K562 (cell line): ENCODE measurements at regions not wholly inside any gene's neighbourhood (a gene's known extent, or its start where the extent isn't known, plus 50 kb on each side); places are given as distances from the start of the nearest gene placed in this dataset.

Experiments
- ATAC-seq: fragments of 200-7000 bp; cut with Tn5 transposase; 3 replicates; pipeline ENCODE4 v1.9.1; 2020; ENCODE audit warnings: moderate library complexity
- BruUV-seq: library from RNA; stranded (reverse); fragments of 400-500 nt; replicated peaks from 2 replicates; lab custom pipeline; 2021; lab: Mats Ljungman, UMichigan
- CTCF ChIA-PET: fragments of 300-600 bp; formaldehyde crosslinking; extraction: SDS; loops from one replicate; lab custom pipeline; 2021; ENCODE audit warnings: low intra/inter-chr PET ratio; lab: Yijun Ruan, JAX
- POLR2A ChIA-PET: fragments of 300-600, 350-650 bp; sonication (Branson Sonifier 250); formaldehyde crosslinking; extraction: SDS; loops from one replicate; lab custom pipeline; 2021; ENCODE audit warnings: antibody characterized with exemption, inconsistent platforms; lab: Yijun Ruan, JAX
- DNase-seq, 4 experiments: peaks; one replicate each; pipeline versions ENCODE4 v3.0.0 to v3.0.0-alpha.2; 2011 to 2018; ENCODE audit warnings: low spot score in 3 of 4, mixed read lengths in 3 of 4; ENCODE audit errors: extremely low read depth in 1 of 4
- FAIRE-seq: peaks from 2 replicates; lab custom pipeline; 2011; peaks lifted over from hg19 to GRCh38; lab: Jason Lieb, UNC
- H2AFZ ChIP-seq: 2 replicates; pipeline ENCODE4 v1.6.0; 2011; ENCODE audit warnings: low read depth, low read length, control low read depth, inconsistent platforms
- H3K27ac ChIP-seq: fragments of 200-600 bp; 3 replicates; pipeline ENCODE4 v1.8.0; 2011; ENCODE audit warnings: low read depth, mild to moderate bottlenecking, control low read depth, inconsistent platforms, low read length, moderate library complexity, mixed read lengths; ENCODE audit errors: extremely low read depth
- H3K27me3 ChIP-seq, 2 experiments: fragments of 300-600 bp in 1 of 2; 2 replicates in 1 of 2; 3 replicates in 1 of 2; pipeline versions ENCODE4 v1.6.0 to v1.8.0; 2011; ENCODE audit warnings: inconsistent platforms in 2 of 2, low read length in 2 of 2, mild to moderate bottlenecking in 1 of 2, mixed read lengths in 1 of 2, moderate library complexity in 1 of 2; ENCODE audit not compliant: control insufficient read depth in 2 of 2, insufficient read depth in 2 of 2
- H3K36me3 ChIP-seq: fragments of 300-600 bp; 3 replicates; pipeline ENCODE4 v1.8.0; 2011; ENCODE audit warnings: mild to moderate bottlenecking, low read length, inconsistent platforms; ENCODE audit not compliant: control insufficient read depth, insufficient read depth
- H3K4me1 ChIP-seq, 2 experiments: fragments of 200-600 bp in 1 of 2; replicated peaks in 1 of 2; 2 replicates in 1 of 2; 3 replicates in 1 of 2; pipeline versions ENCODE4 v1.5.1 to v1.8.0; 2011; ENCODE audit warnings: inconsistent platforms in 2 of 2, low read length in 2 of 2, mild to moderate bottlenecking in 1 of 2, mixed read lengths in 1 of 2, moderate library complexity in 1 of 2; ENCODE audit not compliant: control insufficient read depth in 2 of 2, insufficient read depth in 2 of 2
- H3K4me2 ChIP-seq: 2 replicates; pipeline ENCODE4 v1.6.1; 2011; ENCODE audit warnings: low read length, control low read depth, inconsistent platforms, mixed read lengths; ENCODE audit not compliant: insufficient read depth
- H3K4me3 ChIP-seq: fragments of 200-600 bp; sonication (generic), shearing (Covaris generic); 2 replicates; pipeline ENCODE4 v1.5.1; 2016; ENCODE audit warnings: control low read depth, inconsistent platforms
- H3K79me2 ChIP-seq: fragments of 200-600 bp; 3 replicates; pipeline ENCODE4 v1.8.0; 2011; ENCODE audit warnings: low read length, inconsistent platforms; ENCODE audit not compliant: control insufficient read depth, insufficient read depth
- H3K9ac ChIP-seq, 2 experiments: 2 replicates each; pipeline versions ENCODE4 v1.6.0 to v1.6.1; 2011; ENCODE audit warnings: low read depth in 2 of 2, low read length in 2 of 2, control low read depth in 1 of 2, inconsistent platforms in 1 of 2, mild to moderate bottlenecking in 1 of 2, mixed read lengths in 1 of 2; ENCODE audit not compliant: insufficient read depth in 1 of 2
- H3K9me1 ChIP-seq: one replicate; pipeline ENCODE4 v1.6.0; 2011; ENCODE audit warnings: inconsistent platforms, mild to moderate bottlenecking, low read length, moderate library complexity; ENCODE audit not compliant: control insufficient read depth, insufficient read depth
- H3K9me3 ChIP-seq: replicated peaks from 2 replicates; pipeline ENCODE4 v1.5.1; 2011; ENCODE audit warnings: low read depth, low read length, inconsistent platforms; ENCODE audit not compliant: control insufficient read depth, insufficient read depth
- H4K20me1 ChIP-seq: replicated peaks from 2 replicates; pipeline ENCODE4 v1.6.1; 2011; ENCODE audit warnings: low read length, inconsistent platforms, mixed read lengths; ENCODE audit not compliant: control insufficient read depth, insufficient read depth
- AFF1 ChIP-seq, 2 experiments: fragments of 450-650 bp; IDR thresholded peaks; 2 replicates each; pipeline ENCODE4 v1.6.1; 2018; ENCODE audit warnings: mild to moderate bottlenecking in 2 of 2, low read depth in 1 of 2; ENCODE audit not compliant: partially characterized antibody in 2 of 2
- DEAF1 ChIP-seq: fragments of 450-650 bp; formaldehyde crosslinking; IDR thresholded peaks from 2 replicates; pipeline ENCODE4 v1.4.0; 2020; ENCODE audit warnings: mild to moderate bottlenecking, moderate library complexity
- EGR1 ChIP-seq: fragments of 450-650 bp; conservative IDR thresholded peaks from 2 replicates; pipeline ENCODE4 v1.6.1; 2017; ENCODE audit warnings: mild to moderate bottlenecking
- KAT2B ChIP-seq: IDR thresholded peaks from one replicate; pipeline ENCODE4 v1.6.1; 2012; ENCODE audit warnings: low read depth, mild to moderate bottlenecking, control low read depth, inconsistent platforms, low read length, moderate library complexity
- MYBL2 ChIP-seq, 2 experiments: fragments of 450-650 bp in 1 of 2; sonication (generic) in 1 of 2; formaldehyde crosslinking in 1 of 2; IDR thresholded peaks; 2 replicates each; pipeline versions ENCODE4 v1.6.1 to v1.8.1; 2017 to 2022; ENCODE audit warnings: borderline replicate concordance in 1 of 2, inconsistent platforms in 1 of 2, low read depth in 1 of 2, mild to moderate bottlenecking in 1 of 2, missing genetic modification reagents in 1 of 2, moderate library complexity in 1 of 2
- RAD21 ChIP-seq, 2 experiments: fragments of 250-450 bp in 1 of 2; fragments of 450-650 bp in 1 of 2; sonication (Bioruptor Pico) in 1 of 2; formaldehyde crosslinking in 1 of 2; IDR thresholded peaks in 1 of 2; conservative IDR thresholded peaks in 1 of 2; 2 replicates each; pipeline versions ENCODE4 v1.4.0 to v1.8.0; 2020 to 2022; ENCODE audit warnings: mild to moderate bottlenecking in 2 of 2, moderate library complexity in 1 of 2
- SMAD2 ChIP-seq: fragments of 150-350 bp; IDR thresholded peaks from 2 replicates; pipeline ENCODE4 v1.6.1; 2014; ENCODE audit warnings: low read depth, mild to moderate bottlenecking, low read length
- SMC3 ChIP-seq: conservative IDR thresholded peaks from 2 replicates; pipeline ENCODE4 v1.6.1; 2011; ENCODE audit warnings: low read depth, low read length, improper control_type of control experiment; ENCODE audit not compliant: insufficient read depth
- ZC3H4 ChIP-seq: sonication (generic); formaldehyde crosslinking; IDR thresholded peaks from 2 replicates; pipeline ENCODE4 v1.9.0; 2021; ENCODE audit warnings: missing genetic modification reagents, borderline replicate concordance
- ZFP1 ChIP-seq: fragments of 450-650 bp; formaldehyde crosslinking; IDR thresholded peaks from 2 replicates; pipeline ENCODE4 v1.4.0; 2020; ENCODE audit warnings: mild to moderate bottlenecking, mixed read lengths
- ZNF584 ChIP-seq: fragments of 200-800 bp; sonication (Bioruptor generic); IDR thresholded peaks from 2 replicates; pipeline ENCODE4 v1.6.1; 2016; ENCODE audit warnings: low read depth, mild to moderate bottlenecking, missing genetic modification characterization, missing compliant biosample characterization
- ZNF699 ChIP-seq: fragments of 250-450 bp; sonication (Bioruptor Pico); IDR thresholded peaks from 2 replicates; pipeline ENCODE4 v1.8.0; 2021; ENCODE audit warnings: mild to moderate bottlenecking, moderate library complexity; ENCODE audit not compliant: insufficient replicate concordance
- WGBS: fragments of 100-300 bp; shearing (Covaris generic); methylation state at CpG from one replicate; pipeline ENCODE4 v1.1.6; 2016; ENCODE audit warnings: low coverage, mixed read lengths; ENCODE audit not compliant: insufficient coverage; ENCODE audit errors: missing lambda C conversion rate; 5-methylcytosine and 5-hydroxymethylcytosine counted together
- in situ Hi-C: fragments of 300-500 bp; cut with MboI; formaldehyde crosslinking; loops from 4 replicates; pipeline ENCODE4 v1.15.0; 2018; ENCODE audit warnings: inconsistent platforms, mixed read lengths
- intact Hi-C: fragments of 100-400 bp; cut with micrococcal nuclease; formaldehyde crosslinking; loops from 2 replicates; pipeline ENCODE4 v1.14.2; 2022

GRCh38 chr11:100575860-100576717 lies 111.0 kb upstream of the ARHGAP42 start:
- no peaks in the 10 kb centered on the region for H3K9me3 ChIP-seq
- in situ Hi-C loops: loop anchor here (10.0 kb wide), 1 partner anchor 359 kb away; no protein-coding TSS in a partner anchor
- no peaks in the 10 kb centered on the region for H3K36me3 ChIP-seq
- 2% methylated on average over 4 of the region's 4 CpGs for WGBS
- H4K20me1 ChIP-seq: no peaks in the 10 kb centered on the region
- no peaks in the 10 kb centered on the region for H3K4me1 ChIP-seq
- ATAC-seq (peak; percentile 80), DNase-seq (peak; percentile 27 to 53 (median 42)), FAIRE-seq (peak; percentile 60)
- no peak overlapping the region for H3K9ac ChIP-seq
- intact Hi-C loops: loop anchor here (1.0 to 10.0 kb wide), 5 partner anchors 106 to 1429 kb away; no protein-coding TSS in a partner anchor
- no peaks in the 10 kb centered on the region for H3K79me2 ChIP-seq
- no peak overlapping the region for H3K27ac ChIP-seq
- H3K4me3 ChIP-seq: no peak overlapping the region
- no peak overlapping the region for H2AFZ ChIP-seq
- no peaks in the 10 kb centered on the region for H3K27me3 ChIP-seq
- POLR2A ChIA-PET: no interaction called here
- CTCF ChIA-PET: interaction anchor here (1.4 to 2.9 kb wide), 3 partner anchors 279 to 357 kb away, joined by 3 to 19 read pairs (median 16); no protein-coding TSS in a partner anchor
- H3K4me2 ChIP-seq: no peak overlapping the region
- H3K9me1 ChIP-seq: no peaks in the 10 kb centered on the region
- no TSS peak for BruUV-seq
- no peak for TF ChIP-seq KAT2B
- TF ChIP-seq DEAF1 (CRISPR knock-in tag): peak; percentile 74
- peak; percentile 90 to 92 for TF ChIP-seq RAD21 (CRISPR knock-in tag; conservative IDR thresholded peaks at IDR 0.05 in 1 of 2, IDR thresholded peaks at IDR 0.05 in 1 of 2)
- peak; percentile 71 for TF ChIP-seq SMC3
- TF ChIP-seq ZC3H4 (CRISPR knock-in tag): no peak
- TF ChIP-seq ZNF699 (CRISPR knock-in tag): no peak
- TF ChIP-seq SMAD2: no peak
- TF ChIP-seq MYBL2 (IDR thresholded peaks at IDR 0.05; ENCODE audit: low read depth): no peak
- TF ChIP-seq MYBL2 (CRISPR knock-in tag; IDR thresholded peaks at IDR 0.05; ENCODE audit: borderline replicate concordance): no peak
- no peak for TF ChIP-seq AFF1 (IDR thresholded peaks at IDR 0.05; ENCODE audit: low read depth in 1 of 2, partially characterized antibody in 2 of 2)
- TF ChIP-seq ZFP1: no peak
- TF ChIP-seq EGR1: no peak
- TF ChIP-seq ZNF584 (CRISPR knock-in tag): no peak
